A172 (cell line): ENCODE measurements at regions not wholly inside any gene's neighbourhood (a gene's known extent, or its start where the extent isn't known, plus 50 kb on each side); places are given as distances from the start of the nearest gene placed in this dataset.
A peak's percentile ranks its signal among the peaks of the same experiment; 100 is the strongest.

Experiments
- DNase-seq: peaks from one replicate; pipeline ENCODE4 v3.0.0-alpha.2; 2015; ENCODE audit warnings: low spot score

DNA sequence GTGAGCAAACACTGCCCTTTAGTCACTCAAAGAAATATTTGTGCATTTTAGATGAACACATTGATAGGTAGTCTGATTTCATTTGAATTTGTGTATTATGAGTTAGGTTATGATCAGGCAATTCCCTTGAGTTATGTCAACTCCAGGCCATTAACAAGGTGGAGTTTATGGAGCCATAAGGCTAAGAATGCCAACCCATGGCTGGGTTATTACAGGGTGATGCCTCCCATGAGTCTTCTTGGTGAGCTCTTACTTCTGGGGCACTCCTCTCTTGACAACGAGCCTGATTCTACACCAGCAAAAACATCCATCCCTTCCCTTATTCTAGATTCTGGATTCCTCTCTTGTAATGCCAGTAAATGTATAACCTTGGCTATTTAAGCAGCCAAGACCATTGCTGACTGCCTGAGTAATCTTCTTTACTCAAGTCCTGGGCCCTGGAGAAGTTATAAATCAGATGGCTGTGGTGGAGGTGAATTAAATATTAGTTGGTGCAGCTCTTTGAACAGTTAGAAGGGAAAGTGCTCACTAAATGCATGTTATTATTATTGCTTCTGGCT lies 645.7 kb upstream of the TENM4 start:
- no peak for DNase-seq

DNA sequence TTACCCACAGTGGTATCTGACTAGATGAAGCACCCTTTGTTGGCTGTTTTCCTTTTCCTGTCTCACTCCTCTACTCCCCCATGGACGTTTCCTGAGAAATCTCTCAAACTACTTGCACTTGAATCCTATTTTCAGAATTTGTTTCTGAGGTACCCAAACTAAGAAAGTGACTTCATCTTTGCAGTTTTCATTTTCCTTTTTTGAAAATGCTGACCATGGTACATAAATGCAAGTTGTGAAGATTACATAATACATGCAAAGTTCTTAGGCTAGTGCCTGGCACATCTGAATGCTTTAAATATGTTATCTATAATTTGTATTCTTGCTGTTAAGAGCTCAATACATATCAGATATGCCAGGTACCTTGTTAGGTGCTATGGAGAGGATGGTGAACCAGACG lies 644.7 kb upstream of the TENM4 start:
- no peak for DNase-seq

DNA sequence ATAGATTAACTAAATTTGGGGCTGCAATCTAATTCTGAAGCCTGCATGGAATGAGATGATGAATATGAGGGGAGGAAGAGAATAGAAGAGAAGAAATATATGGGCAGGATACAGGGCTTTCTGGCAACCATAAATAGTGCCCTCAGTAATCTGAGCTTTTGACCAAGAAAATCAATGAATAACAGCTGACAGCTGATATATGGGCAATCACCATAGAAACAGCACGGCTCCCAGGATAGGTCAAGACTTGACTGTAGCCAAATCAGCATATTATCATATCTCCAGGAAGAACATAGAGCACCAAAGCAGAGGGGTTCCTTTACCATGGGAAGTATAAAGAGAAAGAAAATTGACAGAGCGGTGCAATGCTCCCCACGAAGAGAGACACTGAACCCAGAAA lies 643.8 kb upstream of the TENM4 start:
- DNase-seq, result no peak

DNA sequence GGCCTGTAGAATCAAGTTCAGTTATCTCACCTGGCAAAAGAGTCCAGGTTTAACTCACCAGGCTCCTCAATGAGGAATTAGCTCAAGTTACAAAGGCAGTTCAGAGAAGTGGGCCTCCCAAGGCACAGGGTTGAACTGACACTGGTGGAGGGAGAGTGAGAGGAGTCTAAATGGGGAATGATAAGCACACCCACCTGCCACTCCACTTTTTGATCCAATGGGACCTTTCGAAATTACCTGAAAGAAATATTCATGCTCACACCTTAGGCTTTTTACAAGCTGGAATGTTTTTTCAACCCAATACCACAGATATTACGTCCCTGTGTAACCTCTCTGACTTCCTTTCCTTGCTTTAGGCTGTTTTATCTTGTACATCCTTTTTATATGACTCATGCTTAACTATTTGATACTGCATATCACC lies 642.7 kb upstream of the TENM4 start:
- peak; percentile 66 for DNase-seq

DNA sequence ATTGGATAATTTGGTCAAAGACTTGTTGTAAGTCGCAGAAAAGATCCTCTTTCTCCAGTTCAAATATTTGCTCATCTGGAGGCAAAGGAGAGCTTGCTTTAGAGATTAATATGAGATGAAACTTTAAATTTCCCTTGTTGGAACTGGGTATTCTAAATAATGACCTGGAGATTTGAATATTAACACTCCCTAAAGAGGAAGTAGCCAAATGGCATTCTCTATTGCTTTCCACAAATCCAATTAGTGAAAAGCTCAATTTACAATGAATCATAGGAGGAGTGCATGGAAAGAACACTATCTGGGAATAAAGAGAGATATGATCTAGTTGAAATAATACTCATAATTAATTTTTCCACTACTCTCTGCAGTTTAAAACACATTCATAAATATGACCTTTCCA lies 641.6 kb upstream of the TENM4 start:
- no peak for DNase-seq

DNA sequence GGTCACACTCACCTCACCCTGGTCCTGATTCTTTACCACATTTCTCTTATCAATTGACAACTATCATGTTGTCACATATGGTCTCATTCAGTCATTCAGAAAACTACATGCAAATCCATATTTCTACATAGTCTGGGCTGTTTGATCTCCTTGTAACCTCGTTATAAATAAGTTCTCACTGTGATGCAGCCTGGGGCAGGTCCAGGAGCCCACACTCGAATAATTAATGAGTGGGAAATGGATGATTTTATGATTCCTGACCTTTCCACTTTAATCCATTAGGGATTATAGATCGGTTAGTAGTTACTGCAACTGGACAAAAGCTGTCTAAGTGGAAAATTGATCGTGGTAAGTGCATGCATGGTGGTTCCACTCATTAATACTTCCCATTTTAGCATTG lies 636.3 kb upstream of the TENM4 start:
- DNase-seq, result no peak

DNA sequence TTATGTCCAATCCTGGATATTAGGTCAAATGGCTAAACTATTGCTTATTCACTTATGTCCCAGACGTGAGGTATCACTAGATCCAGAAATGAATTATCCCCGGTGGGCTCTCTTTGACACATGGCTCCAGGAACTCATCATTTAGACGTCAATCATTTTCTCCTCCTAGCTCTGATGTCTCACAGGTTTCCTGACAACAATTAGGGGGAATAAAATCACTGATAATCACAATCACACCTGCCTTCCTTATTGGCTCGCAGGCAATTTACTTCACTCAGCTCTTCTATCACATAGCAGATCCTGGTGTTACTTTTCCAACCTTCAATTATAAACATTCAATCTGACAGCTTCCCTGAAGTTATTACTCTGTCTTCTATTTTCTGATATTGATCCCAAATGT lies 634.0 kb upstream of the TENM4 start:
- no peak for DNase-seq

DNA sequence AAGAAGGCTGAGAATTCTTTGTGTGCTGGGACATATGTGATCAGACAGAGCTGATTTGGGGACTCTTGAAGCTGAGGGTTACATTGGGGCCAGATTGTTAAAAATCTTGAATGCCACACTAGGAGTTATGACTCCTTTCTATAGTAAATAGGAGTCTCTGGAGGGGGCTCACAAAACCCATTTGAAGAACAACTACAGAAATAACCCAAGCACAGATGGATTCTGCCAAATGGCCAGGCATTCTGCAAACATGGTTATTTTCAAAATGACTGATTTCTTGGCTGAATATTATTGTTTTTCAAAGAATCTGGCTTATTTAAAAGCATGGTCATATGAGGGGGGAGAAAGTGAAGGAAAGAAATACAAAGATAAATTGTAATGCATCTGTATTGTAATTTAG lies 625.5 kb upstream of the TENM4 start:
- DNase-seq, result no peak

DNA sequence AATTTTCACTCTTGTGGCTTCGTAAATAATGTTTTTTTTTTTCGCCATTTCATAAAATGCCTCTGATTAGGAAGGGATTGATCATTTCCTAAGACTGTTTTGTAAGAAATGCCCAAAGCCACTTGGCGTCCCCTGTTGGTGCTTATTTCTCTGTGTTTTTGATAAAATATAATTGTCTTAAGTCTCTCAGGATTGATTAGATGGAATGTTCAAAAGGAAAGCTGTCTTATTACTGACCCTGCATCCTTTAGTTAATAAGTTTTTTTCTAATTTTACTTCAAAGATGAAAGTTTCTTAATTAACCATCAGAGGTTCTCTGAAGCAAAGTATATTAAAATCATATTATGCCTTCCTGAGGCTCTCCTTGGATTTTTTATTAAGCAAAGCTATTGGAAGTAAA lies 624.3 kb upstream of the TENM4 start:
- no peak for DNase-seq

GRCh38 chr11:80061056-80061455 lies 620.2 kb upstream of the TENM4 start:
- DNase-seq, result no peak

GRCh38 chr11:80054582-80055165 lies 613.8 kb upstream of the TENM4 start:
- no peak for DNase-seq

- DNase-seq, result no peak
Measured at GRCh38 chr11:80048513-80048912, 607.7 kb upstream of the TENM4 start.

DNA sequence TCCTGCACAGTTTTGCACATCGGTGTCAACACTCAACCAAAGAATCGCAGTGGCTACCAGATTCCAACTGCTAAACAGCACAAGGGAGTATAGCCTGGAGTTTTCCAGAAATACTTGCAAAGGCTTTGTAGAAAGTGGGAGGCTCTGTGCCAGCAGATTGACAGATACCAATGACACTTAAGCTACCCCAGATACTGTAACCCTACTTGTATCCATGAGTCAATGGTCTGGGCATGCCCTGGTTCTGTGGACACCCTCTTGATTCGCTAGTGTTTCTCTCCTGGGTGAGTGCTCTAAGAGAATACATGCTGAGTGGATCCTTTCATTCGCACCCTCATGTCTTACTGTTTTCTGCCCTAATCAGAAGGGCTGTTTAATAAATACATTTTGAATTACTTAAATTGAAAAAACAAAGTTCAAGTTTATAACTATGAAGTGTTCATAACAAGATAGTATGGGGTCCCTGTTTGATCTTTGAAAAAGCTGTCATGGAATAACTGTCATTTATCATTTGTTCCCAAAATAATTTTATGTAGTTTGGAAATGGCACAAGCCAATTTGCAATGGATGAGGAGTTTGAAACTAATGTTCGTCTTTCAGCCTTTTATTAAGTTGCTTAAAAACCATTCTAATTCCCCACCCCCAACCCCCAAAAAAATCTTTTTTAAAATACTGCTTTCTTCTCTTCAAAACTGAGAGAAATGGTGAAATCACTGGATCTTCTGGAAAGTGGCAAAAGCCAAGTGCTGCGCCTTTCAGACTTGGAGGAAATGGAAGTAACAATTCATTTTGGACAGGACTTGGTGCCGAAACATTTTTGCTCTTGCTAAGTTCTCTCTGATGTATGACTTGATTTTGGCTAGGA lies 600.5 kb upstream of the TENM4 start:
- DNase-seq, result no peak

- DNase-seq, result no peak
Measured at GRCh38 chr11:80034801-80035200, 594.0 kb upstream of the TENM4 start.

DNA sequence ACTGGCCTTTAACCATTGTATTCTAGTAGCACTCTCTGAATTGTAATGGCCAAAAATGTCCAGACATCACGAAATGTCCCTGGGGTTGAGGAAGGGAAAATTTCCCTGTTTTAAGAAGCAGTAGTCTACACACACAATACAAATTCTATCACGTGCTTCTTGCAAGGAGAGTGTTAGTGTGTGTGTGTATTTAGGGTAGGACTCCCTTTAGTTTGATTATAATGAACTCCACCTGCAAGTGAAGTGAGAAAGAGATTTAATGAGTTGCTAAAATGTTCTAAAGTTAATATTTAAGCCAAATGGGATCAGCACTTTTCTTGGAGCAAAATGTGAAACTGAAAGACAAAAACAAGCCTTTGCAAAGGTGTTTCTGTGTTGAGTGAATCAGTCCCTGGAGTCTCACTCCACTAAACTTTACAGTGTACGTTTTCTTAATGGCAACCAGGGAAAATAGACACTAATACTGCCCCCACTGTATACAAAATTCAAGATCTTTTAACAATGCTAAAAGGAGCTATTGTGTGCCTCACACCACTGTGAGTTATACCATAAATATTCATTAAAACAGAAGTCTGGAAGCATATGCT lies 590.3 kb upstream of the TENM4 start:
- no peak for DNase-seq

DNA sequence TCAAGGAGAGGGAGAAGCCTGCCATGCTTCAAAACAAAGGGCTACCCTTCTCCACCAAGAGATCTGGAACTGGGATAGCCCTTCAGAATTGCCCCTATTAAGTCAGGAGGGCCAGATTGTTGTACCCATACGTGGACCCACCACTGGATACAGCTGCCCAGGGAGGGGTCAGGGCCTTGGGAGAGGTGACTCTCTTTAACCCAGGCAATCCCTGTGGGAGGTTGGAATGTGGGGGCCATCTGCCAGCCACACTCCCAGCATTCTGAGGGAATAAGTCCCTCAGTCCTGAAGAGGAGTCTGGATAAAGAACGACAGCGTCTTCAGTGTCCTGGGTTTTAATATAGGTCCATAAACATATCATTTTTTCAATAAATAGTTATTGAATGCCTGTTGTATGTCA lies 588.2 kb upstream of the TENM4 start:
- no peak for DNase-seq

DNA sequence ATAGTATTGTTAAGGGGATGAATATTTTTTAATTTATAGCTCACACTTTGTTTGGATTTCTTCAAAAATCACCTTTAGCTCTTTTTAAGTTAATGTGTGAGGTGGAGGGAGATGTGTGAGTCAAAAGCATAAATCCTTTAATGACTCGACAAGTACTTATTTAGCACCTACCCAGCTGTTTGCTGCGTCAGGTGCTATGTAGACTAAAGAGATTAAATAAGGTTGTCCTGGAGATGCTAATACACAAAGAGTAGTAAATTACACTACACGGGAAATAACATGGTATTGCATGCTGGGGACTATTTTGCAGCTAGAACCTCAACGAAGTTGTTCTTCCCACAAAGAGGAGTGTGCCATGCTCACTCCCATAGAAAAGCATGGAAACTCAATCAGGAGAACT lies 583.3 kb upstream of the TENM4 start:
- no peak for DNase-seq

DNA sequence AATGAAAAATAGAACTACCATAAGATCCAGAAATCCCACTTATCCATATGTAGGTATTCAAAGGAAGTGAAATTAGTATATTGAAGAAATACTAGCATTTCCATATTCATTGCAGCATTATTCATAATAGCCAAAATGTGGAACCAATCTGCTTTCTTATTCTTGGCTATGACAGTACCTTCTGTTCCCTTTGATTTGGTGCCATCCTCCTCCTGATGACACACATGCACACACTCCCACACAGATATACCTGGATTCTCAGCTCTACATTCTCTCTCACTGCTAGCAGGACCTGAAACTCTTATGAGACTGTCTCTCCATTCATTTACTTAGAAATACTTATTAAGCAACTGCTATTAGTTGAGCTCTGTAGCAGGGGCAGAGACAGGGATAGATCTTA lies 582.6 kb upstream of the TENM4 start:
- DNase-seq, result no peak

DNA sequence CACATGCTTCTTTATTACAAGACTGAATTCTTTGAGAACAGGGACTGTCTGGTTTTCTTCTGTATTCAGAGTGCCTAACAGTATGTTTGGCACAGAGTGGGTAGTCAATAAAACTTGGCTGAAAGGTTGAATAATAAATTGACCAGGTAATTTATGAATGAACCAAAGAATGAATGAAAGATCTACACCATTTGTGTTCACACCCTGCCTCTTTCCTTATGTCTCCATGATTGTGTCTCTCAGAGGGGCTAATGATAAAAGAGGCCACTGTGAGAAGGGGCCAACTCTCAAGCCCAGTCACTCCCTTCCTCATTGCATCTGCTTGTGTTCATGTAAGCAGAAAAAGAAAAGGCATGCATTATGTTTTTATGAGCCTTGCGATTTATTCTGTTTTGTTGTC lies 569.7 kb upstream of the TENM4 start:
- no peak for DNase-seq

- DNase-seq, result no peak
Measured at GRCh38 chr11:80009081-80009480, 568.3 kb upstream of the TENM4 start.

- peak; percentile 35 for DNase-seq
Measured at GRCh38 chr11:80007616-80008015, 566.8 kb upstream of the TENM4 start.

GRCh38 chr11:79990141-79990540 lies 549.3 kb upstream of the TENM4 start:
- no peak for DNase-seq

- DNase-seq, result no peak
Measured at GRCh38 chr11:79982185-79982584, 541.4 kb upstream of the TENM4 start.
